ENCODE measurements at regions not wholly inside any gene's neighbourhood (a gene's known extent, or its start where the extent isn't known, plus 50 kb on each side); places are given as distances from the start of the nearest gene placed in this dataset.

DNA sequence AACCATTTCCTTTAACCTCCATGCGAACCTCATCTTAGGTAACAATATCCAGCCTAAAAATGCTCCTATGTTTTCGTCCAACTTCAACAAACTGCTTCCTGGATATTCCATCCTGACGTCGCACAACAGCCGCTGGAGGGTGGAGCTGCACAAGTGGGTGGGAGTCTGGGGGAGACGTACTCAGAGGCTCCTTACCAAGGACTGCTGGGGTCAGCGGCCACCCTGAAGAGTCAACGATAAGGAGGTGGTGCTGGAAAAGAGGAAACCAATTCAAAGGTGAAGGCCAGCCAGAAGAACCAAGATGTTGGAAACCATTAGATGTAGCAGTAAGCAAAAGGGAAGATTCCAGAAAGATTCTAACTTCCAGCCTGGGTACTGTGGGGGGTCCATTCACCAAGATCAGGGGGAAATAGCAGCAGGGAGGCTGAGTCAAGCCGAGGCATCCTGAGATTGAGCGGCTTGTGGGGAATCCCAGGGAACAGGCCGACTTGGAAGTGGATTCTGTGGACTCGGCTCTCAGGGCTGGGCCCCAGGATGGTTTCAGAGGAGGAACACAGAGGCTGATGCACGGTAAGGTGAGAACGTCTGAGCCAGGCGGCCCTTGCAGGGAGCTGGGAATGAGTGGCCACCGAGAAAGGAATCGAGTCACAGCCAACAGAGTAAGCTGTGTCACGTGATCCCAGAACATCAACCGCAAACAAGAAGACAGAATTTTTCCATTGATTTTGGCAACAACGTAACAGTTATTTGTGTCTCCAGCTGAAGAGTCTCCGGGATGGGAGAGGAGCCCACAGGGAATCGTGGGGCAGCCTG, 375.7 kb downstream of the NPHP4 start:
- H3K9me3 Mint-ChIP-seq: no peaks in the 10 kb centered on the region
- H3K27ac Mint-ChIP-seq: no peak overlapping the region
- Histone ChIP-seq H3K36me3 (ENCODE audit: control insufficient read depth in 2 of 2, extremely low read depth in 1 of 2, insufficient read depth in 1 of 2, low read length in 1 of 2) (no peaks in the 10 kb centered on the region), H3K4me3 (ENCODE audit: control insufficient read depth in 1 of 2, extremely low read depth in 1 of 2, low read length in 1 of 2) (no peak overlapping the region), H3K9me3 (no peaks in the 10 kb centered on the region), H3K27me3 (replicated peaks in 1 of 2; ENCODE audit: control insufficient read depth in 2 of 2, extremely low read depth in 1 of 2, insufficient read depth in 2 of 2, low read length in 1 of 2) (peaks cover 0 to 52% of the 10 kb centered on the region in 2 experiments), H3K27ac (ENCODE audit: low read length) (no peak overlapping the region), H3K4me1 (ENCODE audit: control insufficient read depth in 1 of 2, extremely low read depth in 1 of 2, insufficient read depth in 2 of 2, low read length in 2 of 2) (no peaks in the 10 kb centered on the region)
- no peak overlapping the region for H3K4me3 Mint-ChIP-seq
- 85% methylated on average over 17 of the region's 22 CpGs for WGBS (ENCODE audit: insufficient coverage)
- ATAC-seq (replicated peaks in 1 of 4): no peak
- peaks cover 0 to 5% (median 0%) of the 10 kb centered on the region in 3 donors for H3K4me1 Mint-ChIP-seq
- DNase-seq: no peak
- ChIA-PET POLR2A (no interaction called here), CTCF (no interaction called here)
- H3K36me3 Mint-ChIP-seq: no peaks in the 10 kb centered on the region
- H3K27me3 Mint-ChIP-seq: peaks cover 46 to 53% of the 10 kb centered on the region in 2 donors

DNA sequence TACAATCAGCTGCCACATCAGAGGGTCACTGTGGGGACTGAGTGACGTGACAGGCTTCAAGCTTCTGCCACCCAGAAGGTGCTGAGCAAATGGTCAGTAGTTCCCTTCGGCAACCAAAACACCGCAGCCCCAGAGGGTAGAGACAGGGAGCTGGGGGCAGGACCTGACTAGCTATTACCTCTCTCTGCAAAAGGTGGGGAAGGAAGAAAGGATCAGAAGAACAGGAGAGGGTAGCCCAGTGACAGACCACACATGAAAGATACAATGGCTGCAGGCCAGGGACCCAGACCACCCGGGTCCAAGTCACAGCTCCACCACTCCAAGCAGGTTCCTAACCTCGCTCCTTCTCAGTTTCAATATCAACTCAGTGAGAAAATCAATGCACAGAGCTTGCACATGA, 377.1 kb downstream of the NPHP4 start:
- 57% methylated on average over 1 of the region's 5 CpGs for WGBS (ENCODE audit: insufficient coverage)
- no peaks in the 10 kb centered on the region for H3K9me3 Mint-ChIP-seq
- DNase-seq: no peak
- Histone ChIP-seq H3K4me3 (ENCODE audit: control insufficient read depth in 1 of 2, extremely low read depth in 1 of 2, low read length in 1 of 2) (no peak overlapping the region), H3K27me3 (replicated peaks in 1 of 2; ENCODE audit: control insufficient read depth in 2 of 2, extremely low read depth in 1 of 2, insufficient read depth in 2 of 2, low read length in 1 of 2) (peaks cover 0 to 43% of the 10 kb centered on the region in 2 experiments), H3K9me3 (no peaks in the 10 kb centered on the region), H3K4me1 (ENCODE audit: control insufficient read depth in 1 of 2, extremely low read depth in 1 of 2, insufficient read depth in 2 of 2, low read length in 2 of 2) (no peaks in the 10 kb centered on the region), H3K27ac (ENCODE audit: low read length) (no peak overlapping the region), H3K36me3 (ENCODE audit: control insufficient read depth in 2 of 2, extremely low read depth in 1 of 2, insufficient read depth in 1 of 2, low read length in 1 of 2) (no peaks in the 10 kb centered on the region)
- peaks cover 0 to 5% (median 0%) of the 10 kb centered on the region in 3 donors for H3K4me1 Mint-ChIP-seq
- H3K27me3 Mint-ChIP-seq: peaks cover 53 to 59% of the 10 kb centered on the region in 2 donors
- CTCF ChIA-PET: no interaction called here
- H3K27ac Mint-ChIP-seq: no peak overlapping the region
- POLR2A ChIA-PET: no interaction called here
- H3K36me3 Mint-ChIP-seq: no peaks in the 10 kb centered on the region
- no peak for ATAC-seq (replicated peaks in 1 of 4)
- no peak overlapping the region for H3K4me3 Mint-ChIP-seq

DNA sequence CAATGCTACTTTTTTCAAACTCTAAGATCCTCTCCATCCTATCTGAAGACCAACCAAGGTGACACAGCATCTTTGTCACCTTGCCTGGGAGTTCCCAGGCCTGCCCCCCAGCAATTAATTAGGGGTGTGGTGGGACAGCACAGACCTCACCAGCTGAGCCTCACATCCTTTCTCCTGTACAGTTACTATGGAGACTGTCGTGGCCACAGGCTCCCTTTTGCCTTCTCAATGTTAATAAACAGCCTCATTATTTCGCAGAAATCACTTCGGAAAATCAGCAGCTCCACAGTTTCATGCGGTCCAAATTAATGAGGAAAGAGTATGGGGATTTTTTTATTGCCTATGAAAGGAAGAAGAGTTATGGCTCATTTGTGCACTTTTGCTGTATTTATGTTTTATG, 378.3 kb downstream of the NPHP4 start:
- POLR2A ChIA-PET: no interaction called here
- H3K27me3 ChIP-seq (replicated peaks in 1 of 2; ENCODE audit: control insufficient read depth in 2 of 2, extremely low read depth in 1 of 2, insufficient read depth in 2 of 2, low read length in 1 of 2): peaks cover 0 to 42% of the 10 kb centered on the region in 2 experiments
- Mint-ChIP-seq H3K27ac (no peak overlapping the region), H3K9me3 (peaks cover 0 to 4% (median 4%) of the 10 kb centered on the region in 3 donors), H3K27me3 (peaks cover 48 to 62% of the 10 kb centered on the region in 2 donors), H3K4me1 (peaks cover 0 to 5% (median 0%) of the 10 kb centered on the region in 3 donors), H3K36me3 (no peaks in the 10 kb centered on the region), H3K4me3 (no peak overlapping the region)
- CTCF ChIA-PET: no interaction called here
- H3K9me3 ChIP-seq: no peaks in the 10 kb centered on the region
- DNase-seq (no peak), ATAC-seq (replicated peaks in 1 of 4) (no peak)
- no CpG with 5 or more reads among the region's 4 CpGs for WGBS (ENCODE audit: insufficient coverage)
- no peaks in the 10 kb centered on the region for H3K36me3 ChIP-seq (ENCODE audit: control insufficient read depth in 2 of 2, extremely low read depth in 1 of 2, insufficient read depth in 1 of 2, low read length in 1 of 2)
- H3K4me3 ChIP-seq (ENCODE audit: control insufficient read depth in 1 of 2, extremely low read depth in 1 of 2, low read length in 1 of 2): no peak overlapping the region
- H3K27ac ChIP-seq (ENCODE audit: low read length): no peak overlapping the region
- H3K4me1 ChIP-seq (ENCODE audit: control insufficient read depth in 1 of 2, extremely low read depth in 1 of 2, insufficient read depth in 2 of 2, low read length in 2 of 2): no peaks in the 10 kb centered on the region

DNA sequence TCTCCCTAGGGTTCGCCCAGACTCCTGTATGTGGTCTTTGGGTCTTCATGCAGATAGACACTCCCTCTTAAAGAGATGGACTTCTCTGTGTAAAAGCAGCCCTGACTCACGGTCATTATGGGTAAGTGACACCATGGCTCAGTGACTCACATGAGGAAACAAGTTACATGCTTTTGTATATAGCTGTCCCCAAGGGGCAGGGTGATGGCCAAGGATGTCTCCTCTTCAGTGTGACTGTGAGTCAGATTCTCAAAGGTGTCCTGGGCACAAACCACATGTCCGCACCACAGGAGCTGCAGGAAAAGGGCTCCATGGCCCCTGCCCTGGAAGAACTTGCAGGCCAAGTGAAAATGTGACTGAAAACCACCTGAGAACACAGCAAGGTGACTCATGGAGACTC, 380.4 kb downstream of the NPHP4 start:
- ChIA-PET CTCF (no interaction called here), POLR2A (no interaction called here)
- no peak overlapping the region for H3K4me3 ChIP-seq (ENCODE audit: control insufficient read depth in 1 of 2, extremely low read depth in 1 of 2, low read length in 1 of 2)
- H3K4me3 Mint-ChIP-seq: no peak overlapping the region
- DNase-seq: no peak
- peaks cover 0 to 4% (median 4%) of the 10 kb centered on the region in 3 donors for H3K9me3 Mint-ChIP-seq
- H3K9me3 ChIP-seq: no peaks in the 10 kb centered on the region
- H3K36me3 Mint-ChIP-seq: no peaks in the 10 kb centered on the region
- no peak overlapping the region for H3K27ac Mint-ChIP-seq
- H3K4me1 Mint-ChIP-seq: peaks cover 0 to under 1% (median 0%) of the 10 kb centered on the region in 3 donors
- no peaks in the 10 kb centered on the region for H3K36me3 ChIP-seq (ENCODE audit: control insufficient read depth in 2 of 2, extremely low read depth in 1 of 2, insufficient read depth in 1 of 2, low read length in 1 of 2)
- H3K27me3 Mint-ChIP-seq: peaks cover 36 to 49% of the 10 kb centered on the region in 2 donors
- no peak for ATAC-seq (replicated peaks in 1 of 4)
- no peaks in the 10 kb centered on the region for H3K4me1 ChIP-seq (ENCODE audit: control insufficient read depth in 1 of 2, extremely low read depth in 1 of 2, insufficient read depth in 2 of 2, low read length in 2 of 2)
- H3K27me3 ChIP-seq (replicated peaks in 1 of 2; ENCODE audit: control insufficient read depth in 2 of 2, extremely low read depth in 1 of 2, insufficient read depth in 2 of 2, low read length in 1 of 2): peaks cover 0 to 31% of the 10 kb centered on the region in 2 experiments
- 100% methylated on average over 3 of the region's 3 CpGs for whole genome bisulfite sequencing (ENCODE audit: insufficient coverage)
- no peak overlapping the region for H3K27ac ChIP-seq (ENCODE audit: low read length)

DNA sequence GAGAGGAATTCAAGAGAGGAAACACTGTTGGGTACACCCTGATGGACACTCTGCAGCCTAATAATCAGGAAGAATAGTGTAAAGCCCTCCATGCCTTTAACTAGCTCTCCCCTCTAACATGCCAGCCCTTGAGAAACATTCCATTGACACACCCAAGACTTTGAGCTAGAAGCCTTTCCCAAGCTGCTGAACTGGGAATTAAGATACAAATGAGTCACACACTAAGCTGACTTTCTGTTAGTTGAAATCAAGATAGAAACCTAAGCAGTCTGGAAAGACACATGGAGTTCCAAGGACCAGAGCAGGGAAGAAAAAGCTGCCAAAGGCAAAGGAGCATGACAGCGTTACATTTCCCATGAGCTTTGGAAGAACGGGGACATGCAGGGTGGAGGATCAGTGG, 380.8 kb downstream of the NPHP4 start:
- WGBS (ENCODE audit: insufficient coverage): 100% methylated on average over 1 of the region's 2 CpGs
- H3K9me3 Mint-ChIP-seq: peaks cover 0 to 4% (median 4%) of the 10 kb centered on the region in 3 donors

DNA sequence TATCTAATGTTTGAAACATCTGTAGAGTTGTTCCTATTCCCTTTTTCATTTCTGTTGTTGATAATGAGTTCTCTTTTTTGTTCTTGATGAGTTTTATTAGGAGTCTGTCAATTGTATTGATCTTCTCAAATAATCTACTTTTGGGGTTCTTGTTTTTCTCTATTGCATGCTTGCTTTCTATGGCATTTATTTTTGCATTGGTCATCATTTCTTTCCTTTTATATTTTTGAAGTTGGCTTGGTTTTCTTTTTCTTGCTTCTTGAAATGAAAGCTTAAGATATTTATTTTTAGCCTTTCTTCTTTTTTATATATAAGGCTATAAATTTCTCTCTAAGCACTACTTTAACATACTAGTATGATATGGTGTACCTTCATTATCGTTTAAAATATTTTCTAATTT, 381.8 kb downstream of the NPHP4 start:
- H3K9me3 Mint-ChIP-seq: peaks cover 0 to 4% (median 4%) of the 10 kb centered on the region in 3 donors

More for the DNA sequence above, 380.8 kb downstream of the NPHP4 start:
- ATAC-seq (replicated peaks in 1 of 4): no peak
- Histone ChIP-seq H3K27me3 (replicated peaks in 1 of 2; ENCODE audit: control insufficient read depth in 2 of 2, extremely low read depth in 1 of 2, insufficient read depth in 2 of 2, low read length in 1 of 2) (peaks cover 0 to 26% of the 10 kb centered on the region in 2 experiments), H3K36me3 (ENCODE audit: control insufficient read depth in 2 of 2, extremely low read depth in 1 of 2, insufficient read depth in 1 of 2, low read length in 1 of 2) (no peaks in the 10 kb centered on the region), H3K4me3 (ENCODE audit: control insufficient read depth in 1 of 2, extremely low read depth in 1 of 2, low read length in 1 of 2) (no peak overlapping the region), H3K27ac (ENCODE audit: low read length) (no peak overlapping the region), H3K4me1 (ENCODE audit: control insufficient read depth in 1 of 2, extremely low read depth in 1 of 2, insufficient read depth in 2 of 2, low read length in 2 of 2) (no peaks in the 10 kb centered on the region), H3K9me3 (no peaks in the 10 kb centered on the region)
- Mint-ChIP-seq H3K36me3 (no peaks in the 10 kb centered on the region), H3K4me1 (no peaks in the 10 kb centered on the region), H3K27me3 (peaks cover 32 to 44% of the 10 kb centered on the region in 2 donors), H3K4me3 (no peak overlapping the region), H3K27ac (no peak overlapping the region)
- ChIA-PET CTCF (no interaction called here), POLR2A (no interaction called here)
- DNase-seq: no peak

More for the DNA sequence above, 381.8 kb downstream of the NPHP4 start:
- H3K27me3 ChIP-seq (replicated peaks in 1 of 2; ENCODE audit: control insufficient read depth in 2 of 2, extremely low read depth in 1 of 2, insufficient read depth in 2 of 2, low read length in 1 of 2): peaks cover 0 to 16% of the 10 kb centered on the region in 2 experiments
- POLR2A ChIA-PET: no interaction called here
- Mint-ChIP-seq H3K27me3 (peaks cover 30 to 38% of the 10 kb centered on the region in 2 donors), H3K36me3 (no peaks in the 10 kb centered on the region), H3K4me1 (no peaks in the 10 kb centered on the region), H3K27ac (no peak overlapping the region), H3K4me3 (no peak overlapping the region)
- H3K9me3 ChIP-seq: no peaks in the 10 kb centered on the region
- DNase-seq (no peak), ATAC-seq (replicated peaks in 1 of 4) (no peak)
- no peaks in the 10 kb centered on the region for H3K36me3 ChIP-seq (ENCODE audit: control insufficient read depth in 2 of 2, extremely low read depth in 1 of 2, insufficient read depth in 1 of 2, low read length in 1 of 2)
- no peak overlapping the region for H3K4me3 ChIP-seq (ENCODE audit: control insufficient read depth in 1 of 2, extremely low read depth in 1 of 2, low read length in 1 of 2)
- no CpG with 5 or more reads among the region's 1 CpG for WGBS (ENCODE audit: insufficient coverage)
- CTCF ChIA-PET: no interaction called here
- H3K27ac ChIP-seq (ENCODE audit: low read length): no peak overlapping the region
- H3K4me1 ChIP-seq (ENCODE audit: control insufficient read depth in 1 of 2, extremely low read depth in 1 of 2, insufficient read depth in 2 of 2, low read length in 2 of 2): no peaks in the 10 kb centered on the region
